ENCODE measurements at regions not wholly inside any gene's neighbourhood (a gene's known extent, or its start where the extent isn't known, plus 50 kb on each side); places are given as distances from the start of the nearest gene placed in this dataset.

GRCh38 chr9:74348777-74349176 lies 148.4 kb upstream of the RORB start:
- Histone ChIP-seq H3K36me3 (replicated peaks) (no peaks in the 10 kb centered on the region), H3K27me3 (replicated peaks) (no peaks in the 10 kb centered on the region), H3K27ac (no peak overlapping the region), H3K4me3 (ENCODE audit: low read depth, low read length) (no peak overlapping the region)
- in situ Hi-C loops (cut with HindIII; ENCODE audit: low pct_ligation_motif_present, low sequenced_read_pairs), result no loop called here
- DNase-seq, result no peak
- TF ChIP-seq CTCF (IDR thresholded peaks at IDR 0.05; ENCODE audit: low read depth, low read length, missing control alignments), result no peak

GRCh38 chr9:74355107-74355506 lies 142.0 kb upstream of the RORB start:
- in situ Hi-C loops (cut with HindIII; ENCODE audit: low pct_ligation_motif_present, low sequenced_read_pairs), result no loop called here
- H3K36me3 ChIP-seq (replicated peaks), result no peaks in the 10 kb centered on the region
- no peak overlapping the region for H3K27ac ChIP-seq
- no peak for TF ChIP-seq CTCF (IDR thresholded peaks at IDR 0.05; ENCODE audit: low read depth, low read length, missing control alignments)
- no peak overlapping the region for H3K4me3 ChIP-seq (ENCODE audit: low read depth, low read length)
- no peaks in the 10 kb centered on the region for H3K27me3 ChIP-seq (replicated peaks)
- DNase-seq, result no peak

GRCh38 chr9:74357577-74357976 lies 139.6 kb upstream of the RORB start:
- no peaks in the 10 kb centered on the region for H3K27me3 ChIP-seq (replicated peaks)
- in situ Hi-C loops (cut with HindIII; ENCODE audit: low pct_ligation_motif_present, low sequenced_read_pairs), result no loop called here
- no peak for TF ChIP-seq CTCF (IDR thresholded peaks at IDR 0.05; ENCODE audit: low read depth, low read length, missing control alignments)
- H3K36me3 ChIP-seq (replicated peaks), result no peaks in the 10 kb centered on the region
- H3K4me3 ChIP-seq (ENCODE audit: low read depth, low read length), result no peak overlapping the region
- no peak overlapping the region for H3K27ac ChIP-seq
- DNase-seq, result no peak

GRCh38 chr9:74358959-74359358 lies 138.2 kb upstream of the RORB start:
- Histone ChIP-seq H3K36me3 (replicated peaks) (no peaks in the 10 kb centered on the region), H3K27ac (no peak overlapping the region), H3K4me3 (ENCODE audit: low read depth, low read length) (no peak overlapping the region), H3K27me3 (replicated peaks) (no peaks in the 10 kb centered on the region)
- TF ChIP-seq CTCF (IDR thresholded peaks at IDR 0.05; ENCODE audit: low read depth, low read length, missing control alignments), result no peak
- in situ Hi-C loops (cut with HindIII; ENCODE audit: low pct_ligation_motif_present, low sequenced_read_pairs), result no loop called here
- no peak for DNase-seq

GRCh38 chr9:74361508-74361907 lies 135.6 kb upstream of the RORB start:
- Histone ChIP-seq H3K27me3 (replicated peaks) (no peaks in the 10 kb centered on the region), H3K27ac (no peak overlapping the region), H3K4me3 (ENCODE audit: low read depth, low read length) (no peak overlapping the region), H3K36me3 (replicated peaks) (no peaks in the 10 kb centered on the region)
- in situ Hi-C loops (cut with HindIII; ENCODE audit: low pct_ligation_motif_present, low sequenced_read_pairs), result no loop called here
- DNase-seq, result no peak
- TF ChIP-seq CTCF (IDR thresholded peaks at IDR 0.05; ENCODE audit: low read depth, low read length, missing control alignments), result no peak

- Histone ChIP-seq H3K36me3 (replicated peaks) (no peaks in the 10 kb centered on the region), H3K4me3 (ENCODE audit: low read depth, low read length) (no peak overlapping the region), H3K27ac (no peak overlapping the region), H3K27me3 (replicated peaks) (no peaks in the 10 kb centered on the region)
- no peak for TF ChIP-seq CTCF (IDR thresholded peaks at IDR 0.05; ENCODE audit: low read depth, low read length, missing control alignments)
- no peak for DNase-seq
- in situ Hi-C loops (cut with HindIII; ENCODE audit: low pct_ligation_motif_present, low sequenced_read_pairs), result no loop called here
Measured at GRCh38 chr9:74362423-74362822, 134.7 kb upstream of the RORB start.

Data from brain microvascular endothelial cell (primary cell).